Activated CD4-positive, alpha-beta T cell treated with anti-CD3 and anti-CD28 coated beads for 1 hour (primary cell): ENCODE measurements at regions not wholly inside any gene's neighbourhood (a gene's known extent, or its start where the extent isn't known, plus 50 kb on each side); places are given as distances from the start of the nearest gene placed in this dataset.
"Not testable (repeated sequence)": the region's sequence is repeated elsewhere in the genome, so short reads cannot be mapped to it uniquely, and the experiment has no call there.

Experiments used
- DNase-seq: peaks from one replicate; pipeline ENCODE4 v3.0.0-alpha.2; 2020

DNA sequence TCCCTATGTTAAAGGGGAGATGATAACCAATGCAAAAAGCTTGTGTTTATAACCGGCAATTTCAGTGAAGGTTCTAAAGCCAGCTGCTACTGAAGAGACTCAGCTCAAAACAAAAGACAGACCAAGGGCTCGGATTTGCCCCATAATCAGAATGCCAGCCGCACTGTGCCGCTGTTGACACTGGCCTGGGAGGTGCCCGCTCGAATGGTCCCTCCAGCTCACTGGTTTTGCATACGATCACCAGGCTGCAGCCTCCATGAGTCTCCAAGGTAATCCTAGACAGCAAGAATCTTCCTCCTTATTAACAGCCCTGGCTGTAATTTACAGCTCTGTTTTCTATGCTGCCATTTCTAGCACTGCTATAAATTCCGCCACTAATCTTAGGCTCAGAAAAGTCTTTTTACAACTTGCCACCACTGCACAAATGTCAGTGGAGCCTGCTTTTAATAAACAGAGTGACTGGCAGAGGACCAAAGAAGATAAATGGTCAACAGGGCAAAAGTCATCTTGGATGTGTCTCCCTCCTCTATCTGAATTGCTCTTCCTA lies 155.7 kb upstream of the SH3BP4 start:
- no peak for DNase-seq

DNA sequence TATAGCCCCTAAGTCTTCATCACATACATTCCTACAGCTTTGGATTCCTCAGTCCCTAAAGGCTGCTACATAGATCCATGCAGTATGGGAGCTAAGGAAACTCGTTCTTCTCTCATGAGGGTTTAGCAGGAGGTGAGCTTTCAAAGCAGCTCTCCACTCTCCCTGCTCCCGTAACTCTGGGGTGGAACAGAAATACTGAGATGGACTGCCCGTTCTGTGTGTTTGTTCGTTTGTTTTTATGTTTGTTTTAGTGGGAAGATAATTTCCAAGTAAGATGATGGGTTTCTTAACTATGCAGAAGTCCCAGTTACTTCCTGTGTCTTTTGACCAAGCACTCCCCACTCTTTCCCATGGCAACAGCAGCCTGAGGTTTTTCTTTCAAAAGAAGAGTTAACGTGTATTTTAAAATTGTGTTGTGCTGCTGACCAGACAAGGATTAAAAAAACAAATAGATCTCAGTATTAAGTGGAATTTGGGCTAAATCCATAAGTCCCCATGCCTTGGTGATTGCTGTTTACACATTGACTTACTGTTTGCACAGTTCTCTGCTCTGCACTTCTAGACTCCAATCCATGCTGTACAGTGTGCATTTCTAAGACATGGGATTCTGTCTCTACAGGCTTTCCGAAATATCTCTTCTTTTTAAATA lies 156.4 kb upstream of the SH3BP4 start:
- DNase-seq = no peak

DNA sequence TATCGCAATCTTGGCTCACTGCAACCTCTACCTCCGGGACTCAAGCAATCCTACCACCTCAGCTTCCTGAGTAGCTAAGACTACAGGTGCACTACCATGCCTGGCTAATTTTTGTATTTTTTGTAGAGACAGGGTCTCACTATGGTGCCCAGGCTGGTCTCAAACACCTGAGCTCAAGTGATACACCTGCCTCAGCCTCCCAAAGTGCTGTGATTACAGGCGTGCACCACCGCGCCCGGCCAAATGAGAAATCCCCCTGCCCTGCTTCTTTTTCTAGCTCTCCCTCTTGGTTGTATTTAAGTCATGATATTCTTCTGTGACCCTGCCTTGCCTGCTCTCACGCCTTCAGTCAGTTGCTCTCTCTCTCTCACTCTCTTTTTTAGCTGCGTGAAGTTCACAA lies 157.0 kb upstream of the SH3BP4 start:
- no peak for DNase-seq

- DNase-seq = no peak
Observed at GRCh38 chr2:234793212-234793785, 158.5 kb upstream of the SH3BP4 start.

DNA sequence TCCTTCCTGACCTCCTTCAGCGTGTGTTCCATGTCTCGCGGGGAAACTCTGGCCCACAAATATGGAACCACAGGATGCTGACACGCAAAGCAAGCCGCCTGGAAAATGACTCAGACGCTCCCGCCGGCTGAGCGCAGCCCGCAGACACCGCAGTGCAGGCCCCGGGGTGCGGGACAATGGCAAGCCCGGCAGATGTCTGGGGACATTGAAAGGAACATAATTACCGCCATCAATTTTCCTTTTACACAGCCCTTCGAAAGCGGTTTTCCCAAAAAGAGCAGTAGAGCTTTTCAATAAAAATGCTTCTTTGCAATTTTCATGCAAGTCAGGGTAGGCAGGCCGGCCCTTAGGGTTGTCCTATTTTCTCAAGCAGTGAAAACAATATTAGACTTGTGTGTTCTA lies 159.2 kb upstream of the SH3BP4 start:
- no peak for DNase-seq

DNA sequence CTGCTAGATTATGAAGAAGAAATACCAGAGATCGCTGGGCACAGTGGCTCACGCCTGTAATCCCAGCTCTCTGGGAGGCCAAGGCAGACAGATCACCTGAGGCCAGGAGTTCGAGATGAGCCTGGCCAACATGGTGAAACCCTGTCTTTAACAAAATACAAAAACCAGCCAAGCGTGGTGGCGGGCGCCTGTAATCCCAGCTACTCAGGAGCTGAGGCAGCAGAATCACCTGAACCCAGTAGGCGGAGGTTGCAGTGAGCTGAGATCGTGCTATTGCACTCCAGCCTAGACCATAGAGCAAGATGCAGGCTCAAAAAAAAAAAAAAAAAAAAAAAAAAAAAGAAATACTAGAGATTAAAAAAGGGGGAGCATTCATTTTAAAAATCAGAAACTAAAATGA lies 159.7 kb upstream of the SH3BP4 start:
- DNase-seq = not testable (repeated sequence)

- no peak for DNase-seq
Observed at GRCh38 chr2:234790380-234790779, 161.4 kb upstream of the SH3BP4 start.

GRCh38 chr2:234789556-234790325 lies 162.1 kb upstream of the SH3BP4 start:
- DNase-seq = no peak

- DNase-seq = no peak
Observed at GRCh38 chr2:234788841-234789240, 163.0 kb upstream of the SH3BP4 start.

- no peak for DNase-seq
Observed at GRCh38 chr2:234788381-234788780, 163.4 kb upstream of the SH3BP4 start.

- DNase-seq = no peak
Observed at GRCh38 chr2:234787114-234787513, 164.7 kb upstream of the SH3BP4 start.

GRCh38 chr2:234773764-234774409 lies 177.9 kb upstream of the SH3BP4 start:
- DNase-seq = no peak

DNA sequence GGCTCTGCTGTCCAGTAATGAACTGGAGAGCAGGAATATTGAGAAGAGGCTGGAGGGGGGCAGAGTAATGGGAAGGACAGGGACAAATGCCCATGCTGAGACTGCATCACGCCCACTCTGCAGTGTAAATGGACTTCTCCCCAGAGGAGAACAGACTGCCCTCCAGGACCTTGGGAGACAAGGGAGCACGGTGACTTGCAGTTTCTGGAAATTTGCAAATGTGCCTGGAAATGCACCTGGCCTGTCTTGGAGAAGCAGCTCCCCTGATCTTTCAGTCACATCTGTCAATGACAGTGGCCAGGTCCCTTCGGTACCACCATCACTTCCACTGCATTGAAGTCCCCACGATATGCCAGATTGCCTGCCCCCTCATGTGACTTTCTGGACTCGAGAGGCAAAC lies 178.7 kb upstream of the SH3BP4 start:
- no peak for DNase-seq

- DNase-seq = no peak
Observed at GRCh38 chr2:234772733-234773060, 179.1 kb upstream of the SH3BP4 start.

- DNase-seq = no peak
Observed at GRCh38 chr2:234771980-234772732, 179.7 kb upstream of the SH3BP4 start.

GRCh38 chr2:234771176-234771575 lies 180.6 kb upstream of the SH3BP4 start:
- DNase-seq = no peak

DNA sequence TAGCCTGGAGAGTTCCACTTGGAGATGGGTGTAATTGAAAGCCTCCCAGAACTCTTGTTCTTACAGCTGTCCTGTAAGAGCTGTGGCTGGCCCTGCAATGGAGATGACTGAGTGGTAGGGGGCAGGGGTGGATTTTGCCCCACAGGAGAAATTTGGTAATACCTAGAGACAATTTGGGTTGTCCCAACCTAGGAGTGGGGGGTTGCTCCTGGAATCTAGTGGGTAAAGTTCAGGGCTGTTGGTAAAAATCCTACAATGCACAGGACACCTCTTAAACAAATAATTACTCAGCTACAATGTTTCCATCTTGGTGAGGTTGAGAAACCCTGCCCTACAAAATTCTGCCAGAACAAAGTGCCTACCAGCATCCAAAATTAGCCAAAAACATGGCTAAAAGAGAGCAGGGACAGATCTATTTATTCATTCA lies 181.1 kb upstream of the SH3BP4 start:
- DNase-seq = no peak

GRCh38 chr2:234770031-234770506 lies 181.7 kb upstream of the SH3BP4 start:
- DNase-seq = no peak

GRCh38 chr2:234768608-234769196 lies 183.1 kb upstream of the SH3BP4 start:
- DNase-seq = no peak

GRCh38 chr2:234765279-234765678 lies 186.5 kb upstream of the SH3BP4 start:
- DNase-seq = no peak

DNA sequence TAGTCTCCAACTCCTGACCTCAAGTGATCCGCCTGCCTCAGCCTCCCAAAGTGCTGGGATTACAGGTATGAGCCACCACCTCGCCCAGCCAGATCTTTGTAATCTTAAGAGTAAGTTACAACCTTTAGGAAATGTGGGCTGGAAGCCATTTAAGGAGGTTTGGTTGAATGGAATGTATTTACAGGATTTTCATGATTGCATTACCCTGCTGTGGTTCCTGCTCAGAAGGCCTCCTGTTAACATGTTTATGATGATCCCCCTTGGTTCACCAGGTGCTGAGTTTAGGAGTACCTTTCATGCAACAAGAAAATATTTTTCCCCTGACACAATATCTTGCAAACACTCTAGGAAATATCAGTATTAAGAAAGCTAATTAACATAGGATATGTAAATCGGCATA lies 187.4 kb upstream of the SH3BP4 start:
- no peak for DNase-seq
